OCI-LY7 (cell line): ENCODE measurements at regions not wholly inside any gene's neighbourhood (a gene's known extent, or its start where the extent isn't known, plus 50 kb on each side); places are given as distances from the start of the nearest gene placed in this dataset.

ENCODE experiments used
- BruUV-seq: library from RNA; stranded (reverse); fragments of 400-500 nt; replicated peaks from 2 replicates; lab custom pipeline; 2021; lab: Mats Ljungman, UMichigan
- CTCF ChIA-PET: fragments of 300-600 bp; sonication (Branson Sonifier 250); formaldehyde crosslinking; loops from one replicate; lab custom pipeline; 2022; ENCODE audit warnings: antibody characterized with exemption; ENCODE audit not compliant: unreplicated experiment; lab: Charles Lee
- POLR2A ChIA-PET: fragments of 300-600 bp; sonication (Branson Sonifier 250); formaldehyde crosslinking; loops from one replicate; lab custom pipeline; 2022; ENCODE audit warnings: antibody characterized with exemption; lab: Charles Lee
- DNase-seq: peaks from one replicate; pipeline ENCODE4 v3.0.0-alpha.2; 2015; ENCODE audit warnings: low spot score
- H2AFZ ChIP-seq: fragments of 200-600 bp; sonication (generic), shearing (Covaris generic); 2 replicates; pipeline ENCODE4 v1.6.1; 2014; ENCODE audit warnings: mild to moderate bottlenecking, antibody characterized with exemption, low read length, moderate library complexity
- H3K27ac ChIP-seq: fragments of 200-600 bp; sonication (generic); 2 replicates; pipeline ENCODE4 v1.5.1; 2014; ENCODE audit warnings: mixed run types, low read depth, mild to moderate bottlenecking, moderate library complexity, low read length, inconsistent platforms; ENCODE audit not compliant: poor library complexity, severe bottlenecking
- H3K36me3 ChIP-seq: fragments of 200-600 bp; sonication (generic); 2 replicates; pipeline ENCODE4 v1.6.1; 2014; ENCODE audit warnings: mild to moderate bottlenecking, antibody characterized with exemption, low read length, moderate library complexity, mixed read lengths; ENCODE audit not compliant: insufficient read depth
- H3K4me1 ChIP-seq: fragments of 200-600 bp; sonication (generic); 2 replicates; pipeline ENCODE4 v1.5.1; 2014; ENCODE audit warnings: mild to moderate bottlenecking, low read length; ENCODE audit not compliant: insufficient read depth, poor library complexity, severe bottlenecking
- H3K4me2 ChIP-seq: fragments of 200-600 bp; sonication (generic); 2 replicates; pipeline ENCODE4 v1.6.1; 2014; ENCODE audit warnings: mild to moderate bottlenecking, low read length
- H3K4me3 ChIP-seq: fragments of 200-600 bp; sonication (generic); 2 replicates; pipeline ENCODE4 v1.5.1; 2014; ENCODE audit warnings: mild to moderate bottlenecking, low read depth, low read length; ENCODE audit not compliant: poor library complexity, severe bottlenecking
- H3K79me2 ChIP-seq: fragments of 200-600 bp; sonication (generic); 2 replicates; pipeline ENCODE4 v1.6.1; 2016; ENCODE audit warnings: low read depth, mild to moderate bottlenecking, low read length, moderate library complexity, mixed read lengths; ENCODE audit not compliant: insufficient read depth
- H3K9me2 ChIP-seq: fragments of 200-600 bp; sonication (generic); 2 replicates; pipeline ENCODE4 v1.6.1; 2016; ENCODE audit warnings: mild to moderate bottlenecking, low read length, mixed read lengths; ENCODE audit not compliant: insufficient read depth
- H3K9me3 ChIP-seq: fragments of 200-600 bp; sonication (generic); 2 replicates; pipeline ENCODE4 v1.6.1; 2014; ENCODE audit warnings: mild to moderate bottlenecking, mixed run types, low read length, mixed read lengths
- H4K20me1 ChIP-seq: fragments of 200-600 bp; sonication (generic); 2 replicates; pipeline ENCODE4 v1.6.1; 2014; ENCODE audit warnings: mild to moderate bottlenecking, antibody characterized with exemption, low read length, moderate library complexity, mixed read lengths; ENCODE audit not compliant: insufficient read depth
- CTCF ChIP-seq: fragments of 200-600 bp; sonication (generic); conservative IDR thresholded peaks from 2 replicates; pipeline ENCODE4 v1.5.1; 2014; ENCODE audit warnings: mild to moderate bottlenecking, antibody characterized with exemption, low read length, moderate library complexity, mixed read lengths
- EZH2phosphoT487 ChIP-seq: fragments of 200-600 bp; sonication (generic); IDR thresholded peaks from 2 replicates; pipeline ENCODE4 v1.6.1; 2018; ENCODE audit warnings: low read depth, borderline replicate concordance, mild to moderate bottlenecking, mixed run types, antibody characterized with exemption, low read length, moderate library complexity, mixed read lengths
- intact Hi-C: fragments of 100-400 bp; cut with micrococcal nuclease; formaldehyde crosslinking; loops from one replicate; pipeline ENCODE4 v1.10.0; 2022; ENCODE audit not compliant: unreplicated experiment

- no peak for DNase-seq
- H3K36me3 ChIP-seq, result no peaks in the 10 kb centered on the region
- H3K4me1 ChIP-seq, result no peaks in the 10 kb centered on the region
- ChIA-PET POLR2A (no interaction called here), CTCF (no interaction called here)
- H2AFZ ChIP-seq, result no peak overlapping the region
- no peak overlapping the region for H3K4me2 ChIP-seq
- H4K20me1 ChIP-seq, result no peaks in the 10 kb centered on the region
- H3K9me2 ChIP-seq, result no peaks in the 10 kb centered on the region
- no peak overlapping the region for H3K4me3 ChIP-seq
- no peak for TF ChIP-seq CTCF
- TF ChIP-seq EZH2phosphoT487, result no peak
- no peaks in the 10 kb centered on the region for H3K79me2 ChIP-seq
- H3K27ac ChIP-seq, result no peak overlapping the region
- intact Hi-C loops, result no loop called here
- H3K9me3 ChIP-seq, result no peaks in the 10 kb centered on the region
- no TSS peak for BruUV-seq
Observed at GRCh38 chr7:10106609-10107008, 867.1 kb upstream of the PHF14 start.

- no peaks in the 10 kb centered on the region for H3K9me2 ChIP-seq
- no peak overlapping the region for H2AFZ ChIP-seq
- CTCF ChIA-PET, result no interaction called here
- no peaks in the 10 kb centered on the region for H3K9me3 ChIP-seq
- no peaks in the 10 kb centered on the region for H3K4me1 ChIP-seq
- no peak for DNase-seq
- no peaks in the 10 kb centered on the region for H4K20me1 ChIP-seq
- H3K27ac ChIP-seq, result no peak overlapping the region
- H3K36me3 ChIP-seq, result no peaks in the 10 kb centered on the region
- POLR2A ChIA-PET, result no interaction called here
- no TSS peak for BruUV-seq
- H3K4me3 ChIP-seq, result no peak overlapping the region
- intact Hi-C loops, result no loop called here
- no peak for TF ChIP-seq CTCF
- no peak for TF ChIP-seq EZH2phosphoT487
- H3K4me2 ChIP-seq, result no peak overlapping the region
- H3K79me2 ChIP-seq, result no peaks in the 10 kb centered on the region
Observed at GRCh38 chr7:10116511-10116910, 857.2 kb upstream of the PHF14 start.

- ChIA-PET POLR2A (no interaction called here), CTCF (no interaction called here)
- H3K9me2 ChIP-seq, result no peaks in the 10 kb centered on the region
- H3K36me3 ChIP-seq, result no peaks in the 10 kb centered on the region
- TF ChIP-seq CTCF, result no peak
- TF ChIP-seq EZH2phosphoT487, result no peak
- no peaks in the 10 kb centered on the region for H4K20me1 ChIP-seq
- no peak overlapping the region for H3K4me2 ChIP-seq
- H3K79me2 ChIP-seq, result no peaks in the 10 kb centered on the region
- no peak for DNase-seq
- intact Hi-C loops, result no loop called here
- no TSS peak for BruUV-seq
- no peaks in the 10 kb centered on the region for H3K4me1 ChIP-seq
- H3K4me3 ChIP-seq, result no peak overlapping the region
- no peak overlapping the region for H2AFZ ChIP-seq
- H3K27ac ChIP-seq, result no peak overlapping the region
- H3K9me3 ChIP-seq, result no peaks in the 10 kb centered on the region
Observed at GRCh38 chr7:10117815-10118214, 855.9 kb upstream of the PHF14 start.
